Gastrocnemius medialis (tissue), 4 donors: ENCODE measurements at regions not wholly inside any gene's neighbourhood (a gene's known extent, or its start where the extent isn't known, plus 50 kb on each side); places are given as distances from the start of the nearest gene placed in this dataset.

Experiments used
- CTCF ChIP-seq, 5 experiments: fragments of 450-650 bp in 3 of 5; fragments of 200-600 bp in 2 of 5; sonication (generic) in 2 of 5; IDR thresholded peaks in 4 of 5; conservative IDR thresholded peaks in 1 of 5; 1 replicate in 4 of 5; 2 replicates in 1 of 5; pipeline ENCODE4 v1.5.1; 2016 to 2019; ENCODE audit warnings: antibody characterized with exemption in 5 of 5, mild to moderate bottlenecking in 3 of 5, moderate library complexity in 3 of 5
- POLR2A ChIP-seq, 2 donors: fragments of 450-650 bp; IDR thresholded peaks; one replicate each; pipeline ENCODE4 v1.6.1; 2017; ENCODE audit warnings: antibody characterized with exemption in 2 of 2, mild to moderate bottlenecking in 2 of 2, moderate library complexity in 2 of 2

GRCh38 chr15:81492969-81493645, 119.1 kb upstream of the TMC3 start:
- TF ChIP-seq CTCF (IDR thresholded peaks at IDR 0.05 in 4 of 5, conservative IDR thresholded peaks at IDR 0.05 in 1 of 5) (no peak), POLR2A (IDR thresholded peaks at IDR 0.05) (no peak)
